Adrenal gland (tissue), 5 donors: ENCODE measurements at regions not wholly inside any gene's neighbourhood (a gene's known extent, or its start where the extent isn't known, plus 50 kb on each side); places are given as distances from the start of the nearest gene placed in this dataset.

ENCODE experiments used
- CTCF ChIP-seq, 6 experiments: fragments of 450-650 bp in 4 of 6; fragments of 200-600 bp in 2 of 6; sonication (generic) in 1 of 6; IDR thresholded peaks; 1 replicate in 5 of 6; 2 replicates in 1 of 6; pipeline versions ENCODE4 v1.5.1 to v1.8.0; 2016 to 2021; ENCODE audit warnings: antibody characterized with exemption in 6 of 6, mild to moderate bottlenecking in 2 of 6, moderate library complexity in 1 of 6
- POLR2A ChIP-seq, 2 donors: fragments of 450-650 bp; IDR thresholded peaks; one replicate each; pipeline ENCODE4 v1.6.1; 2017; ENCODE audit warnings: antibody characterized with exemption in 2 of 2, mild to moderate bottlenecking in 2 of 2, moderate library complexity in 1 of 2
- donor health status: DM: no; HTN: no; CAD: no.

- TF ChIP-seq CTCF (IDR thresholded peaks at IDR 0.05) (no peak), POLR2A (IDR thresholded peaks at IDR 0.05) (no peak)
Observed at GRCh38 chr22:16131918-16132317, 442.1 kb downstream of the POTEH start.
